Skeletal muscle cell (primary cell): ENCODE measurements at regions not wholly inside any gene's neighbourhood (a gene's known extent, or its start where the extent isn't known, plus 50 kb on each side); places are given as distances from the start of the nearest gene placed in this dataset.

Source experiments
- DNase-seq: peaks from one replicate; pipeline ENCODE4 v3.0.0-alpha.2; 2010; ENCODE audit warnings: low read depth
- H3K4me3 ChIP-seq: 2 replicates; pipeline ENCODE4 v1.5.1; 2011; ENCODE audit warnings: low read depth, mild to moderate bottlenecking, control low read depth, low read length, moderate library complexity

DNA sequence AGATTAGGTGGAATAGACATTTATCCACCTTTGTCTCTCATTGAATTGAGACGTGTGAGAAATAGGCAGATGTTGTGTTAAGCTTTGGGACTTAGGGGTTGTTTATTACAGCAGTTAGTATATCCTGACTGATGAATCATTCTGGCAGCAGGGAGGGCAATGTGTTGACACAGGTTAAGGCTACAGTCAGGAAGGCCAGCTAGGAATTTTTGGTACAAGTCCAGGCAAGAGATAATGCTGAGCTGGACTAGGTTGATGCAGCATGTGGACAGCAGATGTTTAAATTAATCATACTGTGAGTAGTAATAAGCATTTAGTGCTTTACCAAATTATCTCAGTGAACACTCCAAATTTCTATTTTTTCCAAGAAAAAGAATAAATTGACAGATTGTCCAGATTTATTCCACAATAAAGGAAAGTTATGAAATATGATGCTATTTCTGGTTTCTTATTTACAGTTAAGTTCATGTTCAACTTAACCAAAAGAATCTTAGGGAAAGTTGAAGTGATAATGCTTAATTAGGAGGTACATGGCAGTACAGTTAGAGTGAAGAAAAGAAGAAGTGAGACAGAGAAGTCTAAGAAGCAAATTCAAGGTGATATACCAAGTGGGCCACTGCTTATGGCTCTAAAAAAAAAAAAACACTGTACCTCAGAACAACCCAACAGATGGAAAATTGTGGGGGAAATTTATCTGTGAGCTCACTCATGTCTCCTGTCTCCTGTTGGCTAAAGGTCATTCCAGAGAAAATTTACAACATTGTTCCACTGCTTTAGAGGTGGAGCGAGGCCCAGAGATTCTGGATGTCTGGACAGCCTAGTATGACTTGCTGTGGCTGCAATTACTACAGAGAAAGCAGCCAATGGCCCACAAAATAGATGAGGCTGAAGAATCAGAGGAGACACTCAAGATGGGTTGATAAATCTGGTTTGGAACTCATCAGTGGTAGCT, 102.7 kb upstream of the C21orf91 start:
- DNase-seq, result peak; percentile 69
- H3K4me3 ChIP-seq, result no peak overlapping the region

DNA sequence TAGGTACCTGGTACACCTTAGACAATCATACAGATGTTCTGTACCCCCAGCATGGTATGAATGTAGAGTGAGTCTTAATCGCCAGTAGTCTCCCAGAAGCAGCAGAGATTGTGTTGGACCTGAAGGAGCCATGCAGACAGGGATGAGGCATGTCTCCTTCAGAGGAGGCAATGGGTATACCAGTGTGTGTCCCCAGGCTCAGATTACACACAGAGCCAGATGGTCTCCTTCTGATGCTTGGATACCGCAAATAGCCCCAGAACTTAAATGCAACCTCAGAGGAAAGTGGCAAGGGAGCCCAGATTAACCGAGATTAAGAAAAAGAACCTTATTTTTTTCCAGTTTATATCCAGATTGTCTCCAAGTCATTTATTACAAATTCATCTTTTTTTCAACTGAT, 96.8 kb upstream of the C21orf91 start:
- no peak for DNase-seq
- H3K4me3 ChIP-seq, result no peak overlapping the region

DNA sequence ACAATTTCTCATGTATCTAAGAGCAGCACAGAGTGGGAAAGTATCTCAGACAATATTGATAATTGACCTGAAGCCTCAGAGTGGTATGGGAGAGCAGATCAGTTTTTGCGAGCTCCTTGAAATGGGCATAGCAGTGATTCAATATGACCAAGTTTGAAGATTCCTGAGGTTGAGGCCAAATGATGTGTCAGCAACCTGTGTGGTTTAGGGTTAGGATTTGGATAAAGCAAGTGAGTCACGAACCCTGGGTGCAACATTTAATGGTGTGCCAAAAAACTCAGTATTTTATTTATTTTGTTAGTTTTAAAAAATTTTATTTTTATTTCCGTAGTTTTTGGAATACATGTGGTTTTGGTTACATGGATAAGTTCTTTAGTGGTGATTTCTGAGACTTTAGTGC, 92.5 kb upstream of the C21orf91 start:
- H3K4me3 ChIP-seq, result no peak overlapping the region
- no peak for DNase-seq

DNA sequence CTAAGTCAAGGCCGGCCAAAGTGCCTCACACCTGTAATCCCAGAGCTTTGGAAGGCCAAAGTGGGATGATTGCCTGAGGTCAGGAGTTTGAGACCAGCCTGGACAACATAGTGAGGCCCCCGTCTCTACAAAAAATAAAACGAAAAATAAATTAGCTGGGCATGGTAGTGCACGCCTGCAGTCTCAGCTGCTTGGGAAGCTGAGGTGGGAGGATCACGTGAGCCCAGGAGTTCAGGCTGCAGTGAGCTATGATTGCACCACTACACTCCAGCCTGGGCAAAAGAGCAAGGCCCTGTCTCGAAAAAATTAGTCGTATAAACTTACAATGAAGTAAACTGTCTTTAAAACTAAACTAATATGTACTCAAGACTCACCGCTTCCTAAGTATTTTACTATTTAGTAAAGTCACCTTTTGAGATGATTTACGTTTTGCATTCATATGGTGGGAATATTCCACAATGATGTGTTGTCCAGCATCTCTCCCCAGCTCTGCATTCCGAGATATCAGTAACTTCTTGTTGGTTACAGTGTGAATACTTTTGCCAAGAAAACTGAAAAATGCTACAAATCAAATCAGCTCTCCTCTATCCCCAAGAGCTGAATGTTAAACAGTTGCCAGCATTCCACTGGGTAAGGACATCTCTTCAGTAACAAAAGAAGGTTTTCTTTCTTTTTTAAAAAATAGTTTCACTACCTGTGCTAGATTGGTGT, 84.9 kb upstream of the C21orf91 start:
- DNase-seq, result no peak
- H3K4me3 ChIP-seq, result no peak overlapping the region

DNA sequence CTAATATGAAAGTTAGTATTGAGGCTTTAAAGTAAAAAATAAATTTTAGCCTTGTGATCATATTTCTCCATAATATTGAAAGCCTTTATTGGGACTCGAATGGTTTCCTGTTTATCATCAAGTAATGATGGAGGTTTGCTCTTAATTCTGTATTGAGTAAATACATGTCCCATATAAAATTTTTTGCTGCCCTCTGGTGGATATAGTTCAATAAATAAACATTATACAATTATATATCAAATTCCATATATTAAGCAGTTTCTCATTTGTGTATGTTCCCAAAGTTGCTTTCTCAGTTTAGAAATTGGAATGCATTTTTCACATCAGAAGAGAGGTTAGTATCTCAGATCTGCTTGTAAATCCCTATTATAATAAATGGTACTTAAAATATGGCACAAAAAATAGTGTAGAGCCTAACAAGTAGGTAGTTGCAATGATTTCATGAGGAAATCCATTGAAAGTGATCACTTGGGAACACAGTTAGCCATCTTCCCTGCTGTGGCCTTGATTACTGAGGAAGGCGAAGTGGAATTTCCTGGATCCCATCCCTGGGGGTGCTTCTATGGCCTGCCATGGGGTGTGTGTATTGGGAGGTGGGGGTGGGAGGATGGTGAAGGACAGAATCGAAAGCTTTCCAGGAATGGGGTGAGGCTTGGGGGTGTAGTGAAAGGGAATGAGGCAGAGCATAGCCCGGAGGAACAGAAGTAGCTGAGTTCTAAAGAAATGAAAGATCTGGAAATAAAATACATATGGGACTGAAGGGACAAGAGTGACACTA, 84.1 kb upstream of the C21orf91 start:
- H3K4me3 ChIP-seq, result no peak overlapping the region
- DNase-seq, result no peak

DNA sequence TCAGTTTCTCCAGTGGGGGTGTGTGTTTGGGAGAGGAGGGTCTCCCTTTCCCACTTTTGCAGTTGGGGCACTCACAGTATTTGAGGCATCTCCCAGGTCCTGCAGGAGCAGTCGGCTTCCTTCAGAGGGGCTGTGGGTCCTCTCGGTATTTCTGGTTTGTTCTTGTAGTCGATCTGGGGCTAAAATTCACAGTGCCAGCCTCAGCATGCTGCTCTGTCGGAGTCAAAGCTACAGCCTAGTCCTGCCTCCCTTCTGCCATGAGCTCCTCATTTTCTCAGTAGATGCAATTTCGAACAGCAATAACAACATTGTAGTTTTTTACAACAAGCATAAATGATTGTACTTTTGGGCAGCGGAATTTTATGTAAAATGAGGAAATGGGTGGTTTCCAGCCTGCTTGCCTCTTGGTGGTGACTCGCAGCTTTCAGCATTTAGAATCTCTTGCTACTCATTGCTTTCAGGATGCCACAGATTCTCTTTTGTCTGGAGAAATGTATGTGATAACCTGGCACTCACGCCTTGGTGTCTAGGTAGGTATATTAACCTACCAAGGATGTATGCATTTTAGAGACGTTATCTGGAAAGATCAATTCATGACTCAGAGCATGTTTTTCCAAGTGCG, 82.4 kb upstream of the C21orf91 start:
- no peak for DNase-seq

DNA sequence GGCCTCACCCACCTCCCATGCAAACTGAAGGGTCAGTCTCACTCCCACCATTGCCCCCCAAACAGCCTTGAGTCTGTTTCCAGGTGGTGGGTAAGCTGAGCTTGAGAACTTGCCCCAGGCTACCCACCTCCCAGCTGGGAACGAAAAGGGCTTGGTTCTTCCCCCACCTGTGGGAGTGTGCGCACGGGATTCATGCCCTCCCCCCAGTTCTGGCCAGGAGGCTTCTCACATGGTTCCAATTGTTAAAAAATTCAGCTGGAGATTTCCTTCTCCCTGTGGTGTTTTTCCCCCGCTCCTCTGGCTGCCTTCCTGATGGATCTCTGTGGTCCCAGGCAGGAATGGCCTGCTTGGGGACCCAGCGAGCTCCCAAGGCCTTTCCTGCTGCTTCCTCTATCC, 81.8 kb upstream of the C21orf91 start:
- no peak overlapping the region for H3K4me3 ChIP-seq
- no peak for DNase-seq

More for the DNA sequence above, 82.4 kb upstream of the C21orf91 start:
- H3K4me3 ChIP-seq, result no peak overlapping the region

DNA sequence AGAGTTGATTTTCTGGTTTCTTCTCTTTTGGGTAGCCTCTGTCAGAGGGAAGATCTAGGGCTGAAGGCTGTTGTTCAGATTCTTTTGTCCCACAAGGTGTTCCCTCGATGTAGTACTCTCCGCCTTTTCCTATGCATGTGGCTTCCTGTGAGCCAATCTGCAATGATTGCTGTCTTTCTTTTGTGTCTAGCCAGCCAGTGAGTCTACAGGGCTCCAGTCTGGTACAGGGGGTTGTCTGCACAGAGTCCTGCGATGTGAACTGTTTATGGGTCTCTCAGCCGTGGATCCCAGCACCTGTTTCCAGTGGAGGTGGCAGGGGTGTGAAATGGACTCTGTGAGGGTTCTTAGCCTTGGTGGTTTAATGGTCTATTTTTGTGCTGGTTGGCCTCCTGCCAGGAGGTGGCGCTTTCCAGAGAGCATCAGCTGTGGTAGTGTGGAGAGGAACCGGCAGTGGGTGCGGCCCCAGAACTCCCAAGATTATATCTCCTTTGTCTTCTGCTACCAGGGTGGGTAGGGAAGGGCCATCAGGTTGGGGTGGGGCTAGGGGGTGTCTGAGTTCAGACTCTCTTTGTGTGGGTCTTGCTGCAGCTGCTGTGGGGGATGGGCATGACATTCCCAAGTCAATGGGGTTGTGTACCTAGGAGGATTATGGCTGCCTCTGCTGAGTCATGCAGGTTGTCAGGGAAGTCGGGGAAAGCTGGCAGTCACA, 81.3 kb upstream of the C21orf91 start:
- no peak for DNase-seq
- no peak overlapping the region for H3K4me3 ChIP-seq

DNA sequence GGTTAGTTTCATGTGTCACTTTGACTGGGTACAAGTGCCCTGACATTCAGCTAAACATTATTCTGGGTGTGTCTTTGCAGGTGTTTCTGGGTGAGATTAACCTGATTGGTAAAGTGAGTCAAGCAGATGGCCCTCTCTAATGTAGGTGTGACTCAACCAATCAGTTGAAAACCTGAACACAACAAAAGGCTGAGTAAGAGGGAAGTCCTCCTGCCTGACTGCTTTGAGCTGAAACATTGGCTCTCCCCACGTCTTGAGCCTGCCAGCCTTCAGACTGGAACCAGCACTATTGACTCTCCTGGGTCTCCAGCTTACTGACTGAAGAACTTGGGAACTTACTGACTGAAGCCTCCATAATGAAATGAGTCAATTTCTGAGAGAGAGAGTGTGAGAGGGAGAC, 70.0 kb upstream of the C21orf91 start:
- DNase-seq, result no peak
- no peak overlapping the region for H3K4me3 ChIP-seq

DNA sequence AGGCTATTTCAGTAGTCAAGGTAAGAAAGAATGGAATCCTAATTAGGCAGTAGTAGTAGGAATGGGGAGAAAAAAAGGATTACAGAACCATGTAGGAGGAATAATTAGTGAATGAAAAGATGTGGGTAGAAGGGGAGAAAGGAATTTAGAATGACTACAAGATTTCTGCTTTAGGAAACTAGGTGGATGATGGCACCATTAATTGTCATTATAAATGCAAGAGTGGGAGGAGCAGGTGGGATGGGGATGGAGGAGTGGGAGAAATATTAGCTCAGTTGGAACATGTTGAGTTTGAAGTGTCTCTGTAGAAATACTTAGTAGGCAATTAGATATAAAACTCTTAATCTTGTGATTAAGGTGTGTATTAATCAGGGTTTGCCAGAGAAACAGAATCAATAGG, 50.0 kb upstream of the C21orf91 start:
- DNase-seq, result no peak
- no peak overlapping the region for H3K4me3 ChIP-seq
